OCI-LY7 (cell line): ENCODE measurements at regions not wholly inside any gene's neighbourhood (a gene's known extent, or its start where the extent isn't known, plus 50 kb on each side); places are given as distances from the start of the nearest gene placed in this dataset.

Source experiments
- BruUV-seq: library from RNA; stranded (reverse); fragments of 400-500 nt; replicated peaks from 2 replicates; lab custom pipeline; 2021; lab: Mats Ljungman, UMichigan
- CTCF ChIA-PET: fragments of 300-600 bp; sonication (Branson Sonifier 250); formaldehyde crosslinking; loops from one replicate; lab custom pipeline; 2022; ENCODE audit warnings: antibody characterized with exemption; ENCODE audit not compliant: unreplicated experiment; lab: Charles Lee
- POLR2A ChIA-PET: fragments of 300-600 bp; sonication (Branson Sonifier 250); formaldehyde crosslinking; loops from one replicate; lab custom pipeline; 2022; ENCODE audit warnings: antibody characterized with exemption; lab: Charles Lee
- DNase-seq: peaks from one replicate; pipeline ENCODE4 v3.0.0-alpha.2; 2015; ENCODE audit warnings: low spot score
- H2AFZ ChIP-seq: fragments of 200-600 bp; sonication (generic), shearing (Covaris generic); 2 replicates; pipeline ENCODE4 v1.6.1; 2014; ENCODE audit warnings: mild to moderate bottlenecking, antibody characterized with exemption, low read length, moderate library complexity
- H3K27ac ChIP-seq: fragments of 200-600 bp; sonication (generic); 2 replicates; pipeline ENCODE4 v1.5.1; 2014; ENCODE audit warnings: mixed run types, low read depth, mild to moderate bottlenecking, moderate library complexity, low read length, inconsistent platforms; ENCODE audit not compliant: poor library complexity, severe bottlenecking
- H3K36me3 ChIP-seq: fragments of 200-600 bp; sonication (generic); 2 replicates; pipeline ENCODE4 v1.6.1; 2014; ENCODE audit warnings: mild to moderate bottlenecking, antibody characterized with exemption, low read length, moderate library complexity, mixed read lengths; ENCODE audit not compliant: insufficient read depth
- H3K4me1 ChIP-seq: fragments of 200-600 bp; sonication (generic); 2 replicates; pipeline ENCODE4 v1.5.1; 2014; ENCODE audit warnings: mild to moderate bottlenecking, low read length; ENCODE audit not compliant: insufficient read depth, poor library complexity, severe bottlenecking
- H3K4me2 ChIP-seq: fragments of 200-600 bp; sonication (generic); 2 replicates; pipeline ENCODE4 v1.6.1; 2014; ENCODE audit warnings: mild to moderate bottlenecking, low read length
- H3K4me3 ChIP-seq: fragments of 200-600 bp; sonication (generic); 2 replicates; pipeline ENCODE4 v1.5.1; 2014; ENCODE audit warnings: mild to moderate bottlenecking, low read depth, low read length; ENCODE audit not compliant: poor library complexity, severe bottlenecking
- H3K79me2 ChIP-seq: fragments of 200-600 bp; sonication (generic); 2 replicates; pipeline ENCODE4 v1.6.1; 2016; ENCODE audit warnings: low read depth, mild to moderate bottlenecking, low read length, moderate library complexity, mixed read lengths; ENCODE audit not compliant: insufficient read depth
- H3K9me2 ChIP-seq: fragments of 200-600 bp; sonication (generic); 2 replicates; pipeline ENCODE4 v1.6.1; 2016; ENCODE audit warnings: mild to moderate bottlenecking, low read length, mixed read lengths; ENCODE audit not compliant: insufficient read depth
- H3K9me3 ChIP-seq: fragments of 200-600 bp; sonication (generic); 2 replicates; pipeline ENCODE4 v1.6.1; 2014; ENCODE audit warnings: mild to moderate bottlenecking, mixed run types, low read length, mixed read lengths
- H4K20me1 ChIP-seq: fragments of 200-600 bp; sonication (generic); 2 replicates; pipeline ENCODE4 v1.6.1; 2014; ENCODE audit warnings: mild to moderate bottlenecking, antibody characterized with exemption, low read length, moderate library complexity, mixed read lengths; ENCODE audit not compliant: insufficient read depth
- CTCF ChIP-seq: fragments of 200-600 bp; sonication (generic); conservative IDR thresholded peaks from 2 replicates; pipeline ENCODE4 v1.5.1; 2014; ENCODE audit warnings: mild to moderate bottlenecking, antibody characterized with exemption, low read length, moderate library complexity, mixed read lengths
- EZH2phosphoT487 ChIP-seq: fragments of 200-600 bp; sonication (generic); IDR thresholded peaks from 2 replicates; pipeline ENCODE4 v1.6.1; 2018; ENCODE audit warnings: low read depth, borderline replicate concordance, mild to moderate bottlenecking, mixed run types, antibody characterized with exemption, low read length, moderate library complexity, mixed read lengths
- intact Hi-C: fragments of 100-400 bp; cut with micrococcal nuclease; formaldehyde crosslinking; loops from one replicate; pipeline ENCODE4 v1.10.0; 2022; ENCODE audit not compliant: unreplicated experiment

- H3K4me2 ChIP-seq = no peak overlapping the region
- POLR2A ChIA-PET = interaction anchor here (1.2 kb wide), 1 partner anchor 31 kb away, joined by 4 read pairs; no protein-coding TSS in a partner anchor
- no TSS peak for BruUV-seq
- H3K36me3 ChIP-seq = no peaks in the 10 kb centered on the region
- intact Hi-C loops = no loop called here
- H2AFZ ChIP-seq = no peak overlapping the region
- CTCF ChIA-PET = no interaction called here
- H3K4me1 ChIP-seq = no peaks in the 10 kb centered on the region
- no peak for DNase-seq
- no peaks in the 10 kb centered on the region for H3K79me2 ChIP-seq
- TF ChIP-seq EZH2phosphoT487 = no peak
- no peak for TF ChIP-seq CTCF
- no peak overlapping the region for H3K4me3 ChIP-seq
- H3K27ac ChIP-seq = no peak overlapping the region
- no peaks in the 10 kb centered on the region for H4K20me1 ChIP-seq
- no peaks in the 10 kb centered on the region for H3K9me2 ChIP-seq
- no peaks in the 10 kb centered on the region for H3K9me3 ChIP-seq
These were observed 149.4 kb upstream of the FBXL7 start for GRCh38 chr5:15350614-15351013.

GRCh38 chr5:15346738-15347137 is 153.2 kb upstream of the FBXL7 start:
- Histone ChIP-seq H3K9me2 (no peaks in the 10 kb centered on the region), H3K4me2 (no peak overlapping the region), H3K27ac (no peak overlapping the region), H3K4me3 (no peak overlapping the region), H4K20me1 (no peaks in the 10 kb centered on the region), H3K4me1 (no peaks in the 10 kb centered on the region), H3K36me3 (no peaks in the 10 kb centered on the region), H2AFZ (no peak overlapping the region), H3K79me2 (no peaks in the 10 kb centered on the region), H3K9me3 (no peaks in the 10 kb centered on the region)
- no TSS peak for BruUV-seq
- CTCF ChIA-PET = no interaction called here
- POLR2A ChIA-PET = no interaction called here
- no peak for DNase-seq
- intact Hi-C loops = no loop called here
- TF ChIP-seq CTCF (no peak), EZH2phosphoT487 (no peak)

GRCh38 chr5:15344954-15345353 is 155.0 kb upstream of the FBXL7 start:
- intact Hi-C loops = no loop called here
- Histone ChIP-seq H2AFZ (no peak overlapping the region), H3K9me2 (no peaks in the 10 kb centered on the region), H3K79me2 (no peaks in the 10 kb centered on the region), H4K20me1 (no peaks in the 10 kb centered on the region), H3K36me3 (no peaks in the 10 kb centered on the region), H3K9me3 (no peaks in the 10 kb centered on the region), H3K4me2 (no peak overlapping the region), H3K27ac (no peak overlapping the region), H3K4me1 (no peaks in the 10 kb centered on the region), H3K4me3 (no peak overlapping the region)
- CTCF ChIA-PET = no interaction called here
- BruUV-seq = no TSS peak
- DNase-seq = no peak
- POLR2A ChIA-PET = interaction anchor here (0.6 kb wide), 1 partner anchor 125 kb away, joined by 3 read pairs; no protein-coding TSS in a partner anchor
- TF ChIP-seq CTCF = no peak
- no peak for TF ChIP-seq EZH2phosphoT487
